ENCODE measurements at regions not wholly inside any gene's neighbourhood (a gene's known extent, or its start where the extent isn't known, plus 50 kb on each side); places are given as distances from the start of the nearest gene placed in this dataset.

DNA sequence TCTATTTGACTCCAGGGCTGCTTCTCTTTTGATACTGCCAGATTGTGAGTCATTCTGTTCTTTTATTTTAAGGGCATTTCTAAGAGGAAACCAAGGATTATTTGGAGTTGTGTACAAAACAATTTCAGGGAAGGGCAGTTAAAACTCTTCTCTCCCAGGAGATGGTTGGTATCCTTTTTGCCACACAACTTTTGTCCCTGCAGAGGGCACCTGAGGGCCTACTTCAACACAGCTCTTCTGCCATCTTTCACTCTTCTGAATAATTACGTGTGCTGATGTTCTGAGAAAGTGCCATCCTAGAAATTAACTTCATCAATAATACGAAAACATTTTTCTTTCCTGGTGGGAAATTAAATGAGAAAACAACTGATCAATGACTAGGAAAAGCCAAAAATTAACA lies 75.7 kb upstream of the GADL1 start:
- TF ChIP-seq, protein P1, sequence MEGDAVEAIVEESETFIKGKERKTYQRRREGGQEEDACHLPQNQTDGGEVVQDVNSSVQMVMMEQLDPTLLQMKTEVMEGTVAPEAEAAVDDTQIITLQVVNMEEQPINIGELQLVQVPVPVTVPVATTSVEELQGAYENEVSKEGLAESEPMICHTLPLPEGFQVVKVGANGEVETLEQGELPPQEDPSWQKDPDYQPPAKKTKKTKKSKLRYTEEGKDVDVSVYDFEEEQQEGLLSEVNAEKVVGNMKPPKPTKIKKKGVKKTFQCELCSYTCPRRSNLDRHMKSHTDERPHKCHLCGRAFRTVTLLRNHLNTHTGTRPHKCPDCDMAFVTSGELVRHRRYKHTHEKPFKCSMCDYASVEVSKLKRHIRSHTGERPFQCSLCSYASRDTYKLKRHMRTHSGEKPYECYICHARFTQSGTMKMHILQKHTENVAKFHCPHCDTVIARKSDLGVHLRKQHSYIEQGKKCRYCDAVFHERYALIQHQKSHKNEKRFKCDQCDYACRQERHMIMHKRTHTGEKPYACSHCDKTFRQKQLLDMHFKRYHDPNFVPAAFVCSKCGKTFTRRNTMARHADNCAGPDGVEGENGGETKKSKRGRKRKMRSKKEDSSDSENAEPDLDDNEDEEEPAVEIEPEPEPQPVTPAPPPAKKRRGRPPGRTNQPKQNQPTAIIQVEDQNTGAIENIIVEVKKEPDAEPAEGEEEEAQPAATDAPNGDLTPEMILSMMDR (IDR thresholded peaks at IDR 0.05): no peak
- TF ChIP-seq POLR2A (IDR thresholded peaks at IDR 0.05): no peak
